ENCODE measurements at regions not wholly inside any gene's neighbourhood (a gene's known extent, or its start where the extent isn't known, plus 50 kb on each side); places are given as distances from the start of the nearest gene placed in this dataset.

- Mint-ChIP-seq H3K36me3 (ENCODE audit: unreplicated experiment) (no peaks in the 10 kb centered on the region), H3K4me3 (ENCODE audit: unreplicated experiment) (no peak overlapping the region), H3K27ac (ENCODE audit: unreplicated experiment) (no peak overlapping the region), H3K9me3 (ENCODE audit: unreplicated experiment) (peaks cover 2% of the 10 kb centered on the region), H3K27me3 (ENCODE audit: unreplicated experiment) (peaks cover 5% of the 10 kb centered on the region), H3K4me1 (ENCODE audit: low read depth, unreplicated experiment) (no peaks in the 10 kb centered on the region)
- DNase-seq, result no peak
- TF ChIP-seq CTCF (IDR thresholded peaks at IDR 0.05; ENCODE audit: partially characterized antibody, unreplicated experiment), result no peak
Measured at GRCh38 chr6:90805619-90806155, 218.8 kb upstream of the MAP3K7 start.

- no peaks in the 10 kb centered on the region for H3K4me1 Mint-ChIP-seq (ENCODE audit: low read depth, unreplicated experiment)
- no peak for DNase-seq
- H3K27me3 Mint-ChIP-seq (ENCODE audit: unreplicated experiment), result peaks cover 7% of the 10 kb centered on the region
- no peak overlapping the region for H3K4me3 Mint-ChIP-seq (ENCODE audit: unreplicated experiment)
- peaks cover 2% of the 10 kb centered on the region for H3K9me3 Mint-ChIP-seq (ENCODE audit: unreplicated experiment)
- TF ChIP-seq CTCF (IDR thresholded peaks at IDR 0.05; ENCODE audit: partially characterized antibody, unreplicated experiment), result no peak
- H3K36me3 Mint-ChIP-seq (ENCODE audit: unreplicated experiment), result no peaks in the 10 kb centered on the region
- no peak overlapping the region for H3K27ac Mint-ChIP-seq (ENCODE audit: unreplicated experiment)
Measured at GRCh38 chr6:90803956-90804355, 217.1 kb upstream of the MAP3K7 start.

GRCh38 chr6:90795078-90795477 is 208.2 kb upstream of the MAP3K7 start:
- H3K9me3 Mint-ChIP-seq (ENCODE audit: unreplicated experiment), result no peaks in the 10 kb centered on the region
- no peak for DNase-seq
- H3K27me3 Mint-ChIP-seq (ENCODE audit: unreplicated experiment), result peaks cover 2% of the 10 kb centered on the region
- TF ChIP-seq CTCF (IDR thresholded peaks at IDR 0.05; ENCODE audit: partially characterized antibody, unreplicated experiment), result no peak
- H3K27ac Mint-ChIP-seq (ENCODE audit: unreplicated experiment), result no peak overlapping the region
- no peaks in the 10 kb centered on the region for H3K36me3 Mint-ChIP-seq (ENCODE audit: unreplicated experiment)
- no peak overlapping the region for H3K4me3 Mint-ChIP-seq (ENCODE audit: unreplicated experiment)
- no peaks in the 10 kb centered on the region for H3K4me1 Mint-ChIP-seq (ENCODE audit: low read depth, unreplicated experiment)

DNA sequence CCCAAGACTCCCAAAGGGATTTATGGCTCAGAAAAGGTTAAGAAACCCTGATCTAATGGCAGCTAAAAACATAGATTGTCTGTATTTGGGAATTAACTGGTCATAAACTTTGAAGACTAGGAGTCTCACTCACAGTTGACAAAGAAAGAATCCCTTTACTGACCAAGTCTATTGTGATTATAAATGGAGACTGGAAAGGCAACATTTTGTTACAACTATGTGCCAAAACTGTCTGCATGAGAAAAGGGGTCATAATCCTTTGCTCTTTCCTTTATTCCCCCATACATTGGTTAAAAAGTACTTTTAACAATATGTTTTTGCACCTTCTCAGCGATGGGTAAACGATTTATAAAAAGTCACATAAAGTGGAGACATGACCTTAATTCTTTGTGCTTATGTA is 206.9 kb upstream of the MAP3K7 start:
- no peaks in the 10 kb centered on the region for H3K36me3 Mint-ChIP-seq (ENCODE audit: unreplicated experiment)
- H3K4me1 Mint-ChIP-seq (ENCODE audit: low read depth, unreplicated experiment), result no peaks in the 10 kb centered on the region
- no peak overlapping the region for H3K27ac Mint-ChIP-seq (ENCODE audit: unreplicated experiment)

DNA sequence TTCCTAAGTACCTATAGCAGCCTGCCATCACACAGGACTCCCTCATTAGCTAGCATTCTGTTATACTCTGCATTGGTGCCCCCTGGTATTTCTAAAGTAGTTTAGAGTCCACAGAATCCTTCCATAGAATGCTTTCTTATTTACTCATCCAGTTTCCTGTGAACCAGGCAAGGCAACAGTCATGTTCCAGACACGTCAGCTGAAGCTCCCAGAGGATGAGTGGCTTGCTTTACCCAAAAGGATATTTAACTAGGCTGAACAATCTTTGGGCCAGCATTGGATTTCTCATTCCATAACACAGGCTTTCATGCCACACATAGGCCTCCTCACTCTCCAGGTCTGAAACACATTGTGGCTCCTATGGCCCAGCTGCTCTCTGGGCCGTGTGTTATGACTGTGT is 203.8 kb upstream of the MAP3K7 start:
- Mint-ChIP-seq H3K27ac (ENCODE audit: unreplicated experiment) (no peak overlapping the region), H3K36me3 (ENCODE audit: unreplicated experiment) (no peaks in the 10 kb centered on the region), H3K4me3 (ENCODE audit: unreplicated experiment) (no peak overlapping the region), H3K9me3 (ENCODE audit: unreplicated experiment) (no peaks in the 10 kb centered on the region), H3K27me3 (ENCODE audit: unreplicated experiment) (no peaks in the 10 kb centered on the region), H3K4me1 (ENCODE audit: low read depth, unreplicated experiment) (no peaks in the 10 kb centered on the region)
- TF ChIP-seq CTCF (IDR thresholded peaks at IDR 0.05; ENCODE audit: partially characterized antibody, unreplicated experiment), result no peak
- DNase-seq, result no peak

More for the DNA sequence above, 206.9 kb upstream of the MAP3K7 start:
- TF ChIP-seq CTCF (IDR thresholded peaks at IDR 0.05; ENCODE audit: partially characterized antibody, unreplicated experiment), result no peak
- H3K9me3 Mint-ChIP-seq (ENCODE audit: unreplicated experiment), result no peaks in the 10 kb centered on the region
- H3K4me3 Mint-ChIP-seq (ENCODE audit: unreplicated experiment), result no peak overlapping the region
- no peak for DNase-seq
- no peaks in the 10 kb centered on the region for H3K27me3 Mint-ChIP-seq (ENCODE audit: unreplicated experiment)

Data from glutamatergic neuron (in vitro differentiated cells).